HFFc6 (cell line): ENCODE measurements at regions not wholly inside any gene's neighbourhood (a gene's known extent, or its start where the extent isn't known, plus 50 kb on each side); places are given as distances from the start of the nearest gene placed in this dataset.

ENCODE experiments used
- DNase-seq: peaks from one replicate; pipeline ENCODE4 v3.0.0-alpha.2; 2018
- H3K27ac Mint-ChIP-seq: 2 replicates; pipeline ENCODE4 v1.8.0; 2020; ENCODE audit warnings: mild to moderate bottlenecking, mixed read lengths
- H3K27me3 Mint-ChIP-seq: 2 replicates; pipeline ENCODE4 v1.8.0; 2021; ENCODE audit warnings: mild to moderate bottlenecking, moderate library complexity, mixed read lengths; ENCODE audit not compliant: insufficient read depth
- H3K36me3 Mint-ChIP-seq: 2 replicates; pipeline ENCODE4 v1.8.0; 2021; ENCODE audit warnings: low read depth, mixed read lengths
- H3K4me1 Mint-ChIP-seq: 2 replicates; pipeline ENCODE4 v1.8.0; 2020; ENCODE audit warnings: low read depth, mixed read lengths
- H3K4me3 Mint-ChIP-seq: 2 replicates; pipeline ENCODE4 v1.8.0; 2020; ENCODE audit warnings: mild to moderate bottlenecking, moderate library complexity, mixed read lengths
- H3K9me3 Mint-ChIP-seq: 2 replicates; pipeline ENCODE4 v1.8.0; 2020; ENCODE audit warnings: mild to moderate bottlenecking, mixed read lengths
- CTCF ChIP-seq: fragments of 200-600 bp; sonication (generic); IDR thresholded peaks from 2 replicates; pipeline ENCODE4 v1.5.0; 2021; ENCODE audit warnings: antibody characterized with exemption, mild to moderate bottlenecking

GRCh38 chr21:35350965-35351364 lies 301.9 kb upstream of the RUNX1 start:
- DNase-seq, result no peak

GRCh38 chr21:35349376-35350080 lies 300.4 kb upstream of the RUNX1 start:
- no peak overlapping the region for H3K27ac Mint-ChIP-seq
- no peak overlapping the region for H3K4me3 Mint-ChIP-seq
- H3K4me1 Mint-ChIP-seq, result peaks cover 55% of the 10 kb centered on the region
- H3K9me3 Mint-ChIP-seq, result no peaks in the 10 kb centered on the region
- no peaks in the 10 kb centered on the region for H3K36me3 Mint-ChIP-seq
- DNase-seq, result peak; percentile 6
- H3K27me3 Mint-ChIP-seq, result no peaks in the 10 kb centered on the region; the same call in none of the 2 replicates
- TF ChIP-seq CTCF, result no peak

More at GRCh38 chr21:35350965-35351364, 301.9 kb upstream of the RUNX1 start:
- no peaks in the 10 kb centered on the region for H3K9me3 Mint-ChIP-seq
- no peaks in the 10 kb centered on the region; the same call in 1 of the 2 replicates for H3K27me3 Mint-ChIP-seq
- H3K36me3 Mint-ChIP-seq, result no peaks in the 10 kb centered on the region
- no peak overlapping the region for H3K4me3 Mint-ChIP-seq
- TF ChIP-seq CTCF, result no peak
- H3K4me1 Mint-ChIP-seq, result peaks cover 51% of the 10 kb centered on the region
- no peak overlapping the region for H3K27ac Mint-ChIP-seq

GRCh38 chr21:35348686-35349085 lies 299.6 kb upstream of the RUNX1 start:
- Mint-ChIP-seq H3K4me3 (no peak overlapping the region), H3K4me1 (peaks cover 55% of the 10 kb centered on the region), H3K9me3 (no peaks in the 10 kb centered on the region), H3K27me3 (no peaks in the 10 kb centered on the region; the same call in 1 of the 2 replicates), H3K36me3 (no peaks in the 10 kb centered on the region), H3K27ac (no peak overlapping the region)
- DNase-seq, result no peak
- TF ChIP-seq CTCF, result no peak

GRCh38 chr21:35346697-35347096 lies 297.6 kb upstream of the RUNX1 start:
- Mint-ChIP-seq H3K9me3 (no peaks in the 10 kb centered on the region), H3K4me1 (peaks cover 41% of the 10 kb centered on the region), H3K36me3 (no peaks in the 10 kb centered on the region), H3K27ac (no peak overlapping the region), H3K4me3 (no peak overlapping the region), H3K27me3 (no peaks in the 10 kb centered on the region; the same call in 1 of the 2 replicates)
- DNase-seq, result no peak
- no peak for TF ChIP-seq CTCF

GRCh38 chr21:35345954-35346353 lies 296.9 kb upstream of the RUNX1 start:
- H3K27me3 Mint-ChIP-seq, result no peaks in the 10 kb centered on the region; the same call in 1 of the 2 replicates
- H3K9me3 Mint-ChIP-seq, result no peaks in the 10 kb centered on the region
- H3K4me3 Mint-ChIP-seq, result no peak overlapping the region
- H3K36me3 Mint-ChIP-seq, result no peaks in the 10 kb centered on the region
- H3K27ac Mint-ChIP-seq, result no peak overlapping the region
- peaks cover 34% of the 10 kb centered on the region for H3K4me1 Mint-ChIP-seq
- DNase-seq, result no peak
- no peak for TF ChIP-seq CTCF
